ENCODE measurements at regions not wholly inside any gene's neighbourhood (a gene's known extent, or its start where the extent isn't known, plus 50 kb on each side); places are given as distances from the start of the nearest gene placed in this dataset.
"Not testable (repeated sequence)": the region's sequence is repeated elsewhere in the genome, so short reads cannot be mapped to it uniquely, and the experiment has no call there.

DNA sequence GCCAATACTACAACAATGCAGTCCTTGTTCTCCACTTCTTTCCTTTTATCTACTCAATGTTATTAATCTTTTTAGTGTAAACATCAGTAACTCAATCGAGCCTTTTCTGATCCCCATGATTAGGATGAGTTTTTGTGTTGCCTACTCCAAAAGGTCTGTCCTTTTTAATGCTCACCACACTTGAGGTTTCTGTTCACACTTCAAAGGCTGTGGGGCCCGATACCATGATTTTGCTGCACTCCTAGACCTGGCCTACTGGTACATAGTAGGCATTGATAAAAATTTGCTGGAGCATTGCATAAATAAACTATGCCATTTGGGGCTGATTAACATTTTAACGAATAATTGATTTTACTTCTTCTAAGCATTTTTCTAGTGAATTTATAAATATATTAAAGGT is 125.4 kb upstream of the KLF12 start:
- no peak for DNase-seq (ENCODE audit: low read depth in 2 of 2)

DNA sequence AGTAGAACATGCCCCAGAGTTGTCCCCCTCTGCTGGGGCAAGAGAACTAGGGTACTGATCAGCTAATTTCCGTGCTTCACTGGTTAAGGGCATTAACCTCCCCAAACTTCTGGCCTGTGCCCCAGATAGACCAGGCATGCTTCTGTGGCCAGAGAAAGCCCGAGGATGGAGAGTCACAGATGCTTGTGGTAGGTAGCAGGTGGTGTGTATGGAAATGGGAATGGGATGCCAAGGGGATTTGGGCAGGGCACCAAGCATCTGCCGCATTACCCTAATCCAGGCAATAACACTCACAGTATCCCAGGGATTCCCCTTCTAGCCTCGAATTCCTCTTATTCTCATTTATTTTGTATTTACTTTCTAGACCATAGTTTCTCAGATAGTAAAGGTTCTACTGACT is 124.8 kb upstream of the KLF12 start:
- DNase-seq (ENCODE audit: low read depth in 2 of 2): no peak

GRCh38 chr13:74256969-74257368 is 122.8 kb upstream of the KLF12 start:
- DNase-seq (ENCODE audit: low read depth in 2 of 2): no peak

DNA sequence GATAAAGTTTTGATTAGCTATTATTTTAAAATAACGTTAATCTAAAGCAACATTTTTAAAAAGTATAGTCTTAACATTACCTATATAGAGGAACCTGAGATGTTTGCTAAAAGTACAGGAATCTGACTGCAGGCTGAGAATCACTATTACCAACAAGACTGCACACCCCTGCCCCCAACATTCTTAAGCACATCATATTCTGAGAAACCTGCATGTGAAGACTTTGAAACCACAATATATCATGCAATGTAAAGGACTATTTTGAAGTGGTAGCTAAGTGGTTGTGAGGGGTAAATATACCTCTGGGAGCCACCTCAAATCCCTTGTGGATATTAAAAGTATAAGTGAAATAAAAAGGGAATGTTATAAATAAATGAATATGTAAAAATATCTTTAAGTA is 119.0 kb upstream of the KLF12 start:
- DNase-seq (ENCODE audit: low read depth in 2 of 2): no peak

GRCh38 chr13:74251778-74252519 is 117.7 kb upstream of the KLF12 start:
- no peak for DNase-seq (ENCODE audit: low read depth in 2 of 2)

- no peak for DNase-seq (ENCODE audit: low read depth in 2 of 2)
These were observed 116.6 kb upstream of the KLF12 start for GRCh38 chr13:74250738-74251190.

DNA sequence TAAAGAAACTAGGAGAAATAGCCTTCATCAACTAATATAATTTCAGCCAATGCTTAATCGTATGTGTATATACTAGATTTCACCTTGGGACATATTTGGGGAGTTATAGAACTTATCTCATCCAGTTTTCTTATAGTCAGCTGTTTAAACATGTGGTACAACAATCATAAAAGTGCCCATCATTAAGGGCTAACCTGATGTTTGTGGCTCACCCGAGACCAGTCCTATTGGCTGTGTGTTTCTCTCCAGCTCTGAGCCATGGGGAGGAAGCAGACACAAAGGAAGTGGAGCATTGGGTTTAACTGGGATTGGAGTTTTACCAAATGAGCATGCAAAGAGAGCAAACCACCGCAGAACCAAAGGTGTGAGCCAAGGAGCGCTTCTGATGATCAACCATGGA is 114.3 kb upstream of the KLF12 start:
- no peak for DNase-seq (ENCODE audit: low read depth in 2 of 2)

- DNase-seq (ENCODE audit: low read depth in 2 of 2): peak in 1 of 2 donors; percentile 25
These were observed 112.3 kb upstream of the KLF12 start for GRCh38 chr13:74246487-74246886.

DNA sequence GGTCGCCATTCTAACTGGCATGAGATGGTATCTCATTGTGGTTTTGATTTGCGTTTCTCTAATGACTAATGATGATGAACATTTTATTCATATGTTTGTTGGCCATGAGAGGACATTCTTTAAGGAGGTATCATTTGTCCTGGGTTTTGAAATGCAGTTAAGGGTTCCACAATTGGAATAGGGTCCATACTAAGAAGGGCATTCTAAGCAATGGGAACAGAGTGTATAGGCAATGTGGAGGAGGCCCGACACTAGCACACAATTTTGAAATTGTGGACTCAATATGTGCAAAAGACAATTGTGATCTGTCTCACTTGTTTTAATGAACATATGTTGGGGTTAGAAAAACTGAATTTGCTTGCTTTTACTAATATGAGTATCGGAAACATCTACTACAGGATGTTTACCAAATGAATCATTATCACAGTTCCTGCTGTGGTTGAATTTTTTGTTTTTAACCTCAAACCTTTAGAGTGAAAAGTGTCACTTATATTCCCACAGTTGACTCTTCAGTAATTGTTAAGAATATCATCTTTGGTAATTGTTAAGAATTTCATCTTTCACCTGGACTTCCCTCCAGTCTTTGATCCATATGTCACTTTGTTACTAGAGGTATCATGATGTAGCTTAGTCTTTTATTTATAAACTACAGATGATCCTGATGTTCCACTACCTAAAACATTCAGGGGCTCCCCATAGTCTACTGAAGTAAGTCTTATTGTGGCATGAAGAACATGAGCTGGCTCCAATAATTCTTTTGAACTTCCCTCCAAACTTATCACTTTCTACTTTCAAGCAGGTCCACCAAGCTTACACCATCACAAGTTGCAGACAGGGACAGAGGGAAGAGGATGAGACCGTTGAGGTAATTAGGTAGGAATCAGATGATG is 109.7 kb upstream of the KLF12 start:
- DNase-seq (ENCODE audit: low read depth in 2 of 2): peak in 1 of 2 donors; percentile 17

DNA sequence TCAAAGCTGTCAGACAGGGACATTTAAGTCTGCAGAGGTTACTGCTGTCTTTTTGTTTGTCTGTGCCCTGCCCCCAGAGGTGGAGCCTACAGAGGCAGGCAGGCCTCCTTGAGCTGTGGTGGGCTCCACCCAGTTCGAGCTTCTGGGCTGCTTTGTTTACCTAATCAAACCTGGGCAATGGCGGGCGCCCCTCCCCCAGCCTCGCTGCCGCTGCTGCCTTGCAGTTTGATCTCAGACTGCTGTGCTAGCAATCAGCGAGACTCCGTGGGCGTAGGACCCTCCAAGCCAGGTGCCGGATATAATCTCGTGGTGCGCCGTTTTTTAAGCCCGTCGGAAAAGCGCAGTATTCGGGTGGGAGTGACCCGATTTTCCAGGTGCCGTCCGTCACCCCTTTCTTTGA is 107.1 kb upstream of the KLF12 start:
- not testable (repeated sequence) for DNase-seq (ENCODE audit: low read depth in 2 of 2)

DNA sequence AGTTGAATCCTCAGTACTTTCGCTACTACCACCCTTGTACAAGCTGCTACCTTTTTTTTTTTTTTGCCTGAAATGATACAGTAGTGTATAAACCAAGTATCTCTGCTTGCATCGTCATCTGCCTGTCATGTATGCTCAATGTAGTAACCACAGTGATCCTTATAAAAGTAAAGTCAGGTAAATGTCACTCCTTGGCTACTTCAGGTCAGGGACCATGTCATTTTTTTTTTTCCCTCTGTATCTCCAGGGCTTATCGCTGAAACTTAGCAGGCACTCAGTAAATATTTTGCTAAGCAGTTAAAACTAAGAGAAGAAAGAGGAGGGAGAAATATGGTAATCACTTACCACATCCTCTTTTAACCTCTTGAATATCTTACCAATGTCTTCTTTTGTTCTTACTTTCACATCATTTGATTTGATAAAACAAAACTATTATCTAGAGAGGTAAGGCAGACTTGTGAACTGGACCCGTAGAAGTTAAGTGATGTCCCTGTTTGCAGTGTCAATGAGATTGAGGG is 96.8 kb upstream of the KLF12 start:
- no peak for DNase-seq (ENCODE audit: low read depth in 2 of 2)

DNA sequence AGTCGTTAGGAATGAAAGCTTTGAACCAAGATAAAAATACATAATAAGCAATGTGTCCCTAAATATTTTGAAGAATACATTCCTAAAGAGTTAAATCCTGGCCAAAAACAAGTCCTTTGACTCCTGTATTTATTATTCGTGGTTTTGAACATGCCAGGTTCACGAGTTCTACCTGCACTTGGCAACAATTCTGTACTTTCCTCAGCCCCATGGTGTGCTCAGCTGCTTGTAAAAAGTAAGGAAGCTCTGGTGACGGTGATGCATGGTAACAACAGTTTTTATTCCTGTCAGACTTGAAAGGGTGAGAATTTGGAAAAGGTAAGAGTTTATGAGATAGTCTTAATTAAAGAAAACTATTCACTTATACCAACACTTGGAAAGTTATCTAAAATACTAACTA is 95.0 kb upstream of the KLF12 start:
- no peak for DNase-seq (ENCODE audit: low read depth in 2 of 2)

GRCh38 chr13:74227476-74228158 is 93.4 kb upstream of the KLF12 start:
- no peak for DNase-seq (ENCODE audit: low read depth in 2 of 2)

- DNase-seq (ENCODE audit: low read depth in 2 of 2): no peak
These were observed 92.7 kb upstream of the KLF12 start for GRCh38 chr13:74226791-74227475.

DNA sequence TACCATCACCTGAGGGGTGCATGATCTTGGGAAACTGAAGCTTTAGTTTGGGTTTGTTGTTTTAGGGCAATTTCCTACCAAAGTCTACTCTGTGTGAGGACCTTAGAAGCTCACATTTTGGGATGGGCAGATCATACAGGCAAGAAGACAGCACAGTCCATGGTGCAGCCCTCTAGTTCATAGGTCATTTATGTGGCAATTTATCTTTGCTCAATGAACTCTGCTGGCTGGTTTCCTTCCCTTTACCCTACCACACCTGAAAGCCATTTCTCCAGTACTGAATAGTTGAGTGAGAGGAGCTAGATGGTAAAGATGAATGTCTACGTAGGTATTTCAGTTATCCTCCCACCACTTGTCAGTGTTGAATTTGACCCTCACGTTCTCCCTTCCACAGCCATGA is 87.5 kb upstream of the KLF12 start:
- DNase-seq (ENCODE audit: low read depth in 2 of 2): no peak

DNA sequence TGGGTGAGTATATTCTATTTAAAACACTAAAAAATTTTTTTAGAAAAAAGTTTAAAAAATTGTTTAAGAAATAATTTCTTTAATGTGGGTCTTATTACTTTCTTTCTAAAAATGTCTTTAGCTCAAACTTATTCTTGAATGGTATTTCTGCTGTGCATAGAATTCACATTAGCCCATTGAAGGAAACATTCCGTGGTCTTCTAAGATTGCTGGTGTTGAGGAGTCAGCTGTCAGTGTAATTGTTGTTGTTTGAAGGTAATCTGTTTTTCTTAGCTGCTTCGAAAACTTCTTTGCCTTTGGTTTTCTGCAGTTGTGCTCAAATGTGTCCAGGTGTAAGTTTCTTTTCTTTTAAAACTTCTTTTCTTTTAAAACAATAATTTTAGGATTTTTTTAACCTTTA is 85.4 kb upstream of the KLF12 start:
- no peak for DNase-seq (ENCODE audit: low read depth in 2 of 2)

GRCh38 chr13:74218291-74218690 is 84.1 kb upstream of the KLF12 start:
- no peak for DNase-seq (ENCODE audit: low read depth in 2 of 2)

DNA sequence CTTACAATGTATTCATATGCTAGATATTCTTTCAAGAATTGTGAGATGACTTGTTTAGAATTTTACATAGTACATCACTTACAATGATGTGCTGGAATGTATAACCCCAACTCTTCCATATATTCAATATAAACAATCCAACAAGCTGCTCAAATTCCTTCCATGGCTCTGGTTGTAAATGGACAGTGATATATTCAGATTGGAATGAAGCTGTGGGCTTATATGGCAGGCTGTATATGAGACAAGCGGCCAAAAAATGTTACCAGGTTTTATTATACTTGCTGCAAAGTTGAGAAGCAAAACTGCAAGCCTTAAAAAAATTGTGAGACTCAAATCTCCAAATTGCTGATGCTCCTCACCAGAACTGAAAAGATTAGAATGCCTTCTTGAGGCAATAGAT is 83.6 kb upstream of the KLF12 start:
- DNase-seq (ENCODE audit: low read depth in 2 of 2): no peak

GRCh38 chr13:74215420-74215819 is 81.2 kb upstream of the KLF12 start:
- DNase-seq (ENCODE audit: low read depth in 2 of 2): no peak

GRCh38 chr13:74214321-74214720 is 80.1 kb upstream of the KLF12 start:
- no peak for DNase-seq (ENCODE audit: low read depth in 2 of 2)

GRCh38 chr13:74210693-74211393 is 76.6 kb upstream of the KLF12 start:
- DNase-seq (ENCODE audit: low read depth in 2 of 2): peak in 1 of 2 donors; percentile 25
